Stimulated activated CD4-positive, alpha-beta T cell treated with anti-CD3 and anti-CD28 coated beads, Interleukin-1b, Interleukin-23, amount 100 ng/mL, for 24 hours (primary cell): ENCODE measurements at regions not wholly inside any gene's neighbourhood (a gene's known extent, or its start where the extent isn't known, plus 50 kb on each side); places are given as distances from the start of the nearest gene placed in this dataset.
"Not testable (repeated sequence)": the region's sequence is repeated elsewhere in the genome, so short reads cannot be mapped to it uniquely, and the experiment has no call there.

Experiments
- DNase-seq, 4 experiments: peaks; one replicate each; pipeline ENCODE4 v3.0.0-alpha.2; 2020; ENCODE audit warnings: low read depth in 4 of 4, low spot score in 1 of 4

DNA sequence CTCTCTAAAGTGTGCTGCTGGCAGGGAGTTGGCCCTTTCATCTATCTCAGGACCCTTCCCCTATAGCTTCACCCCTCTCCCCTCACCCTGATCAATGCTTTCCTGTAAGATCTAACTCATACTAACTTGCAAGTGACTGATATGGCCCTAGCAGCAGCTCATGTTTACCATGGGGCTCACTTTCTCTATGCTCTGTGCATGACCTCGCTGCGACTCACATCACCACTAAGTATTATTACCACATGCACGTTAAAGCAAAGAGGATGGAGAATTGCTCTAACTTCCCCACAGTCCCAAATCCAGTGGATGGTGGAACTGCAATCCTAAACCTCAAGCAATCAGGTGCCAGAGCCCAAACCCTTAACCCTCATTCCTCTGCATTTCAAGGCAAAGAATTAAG, 626.6 kb downstream of the MID1IP1 start:
- DNase-seq: peak in 2 of 4 experiments; percentile 10 to 29

DNA sequence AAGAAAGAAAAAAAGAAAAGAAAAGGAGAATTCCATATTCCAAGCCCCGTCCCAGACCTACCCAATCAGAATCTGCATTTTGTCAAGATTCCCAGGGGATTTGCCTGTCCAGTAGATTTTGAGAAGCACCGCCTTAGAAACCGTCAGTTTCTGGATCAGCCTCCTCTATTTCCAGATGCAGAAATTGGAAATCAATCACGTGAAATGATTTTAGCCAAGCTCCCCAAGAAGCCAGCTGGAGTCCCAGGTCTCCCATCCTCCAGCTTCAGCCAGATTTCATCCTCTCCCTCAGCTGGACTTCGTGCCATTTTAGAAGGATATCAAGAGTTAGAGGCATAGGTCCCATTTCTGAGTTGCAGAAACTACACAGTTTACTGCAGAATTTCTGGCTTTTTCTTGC, 629.3 kb downstream of the MID1IP1 start:
- DNase-seq: no peak

DNA sequence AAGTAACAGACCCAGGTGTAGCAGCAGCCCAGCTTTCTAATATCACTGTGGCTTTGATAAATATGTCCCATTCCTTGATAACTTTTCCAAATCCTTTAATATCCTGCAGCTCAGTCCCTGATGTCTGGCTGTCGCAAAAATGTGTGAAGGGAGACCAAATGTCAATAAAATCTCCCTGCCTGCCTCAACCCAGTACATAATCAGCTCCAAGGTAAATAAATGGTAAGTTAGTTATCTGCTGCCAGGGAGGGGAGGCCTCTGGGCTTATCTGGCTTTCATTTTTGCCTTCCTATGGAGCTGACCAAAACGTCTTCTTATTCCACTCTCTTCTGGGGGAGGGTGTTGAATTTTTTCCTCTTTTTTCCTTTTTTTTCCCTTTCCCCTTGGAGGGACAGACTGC, 630.6 kb downstream of the MID1IP1 start:
- no peak for DNase-seq

DNA sequence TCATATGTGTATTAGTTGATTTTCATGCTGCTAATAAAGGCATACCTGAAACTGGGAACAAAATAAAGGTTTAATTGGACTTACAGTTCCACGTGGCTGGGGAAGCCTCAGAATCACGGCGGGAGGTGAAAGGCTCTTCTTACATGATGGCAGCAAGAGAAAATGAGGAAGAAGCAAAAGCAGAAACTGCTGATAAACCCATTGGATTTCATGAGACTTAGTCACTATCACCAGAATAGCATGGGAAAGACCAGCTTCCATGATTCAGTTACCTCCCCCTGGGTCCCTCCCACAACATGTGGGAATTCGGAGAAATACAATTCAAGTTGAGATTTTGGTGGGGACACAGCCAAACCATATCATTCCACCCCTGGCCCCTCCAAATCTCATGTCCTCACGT, 633.4 kb downstream of the MID1IP1 start:
- not testable (repeated sequence) for DNase-seq

DNA sequence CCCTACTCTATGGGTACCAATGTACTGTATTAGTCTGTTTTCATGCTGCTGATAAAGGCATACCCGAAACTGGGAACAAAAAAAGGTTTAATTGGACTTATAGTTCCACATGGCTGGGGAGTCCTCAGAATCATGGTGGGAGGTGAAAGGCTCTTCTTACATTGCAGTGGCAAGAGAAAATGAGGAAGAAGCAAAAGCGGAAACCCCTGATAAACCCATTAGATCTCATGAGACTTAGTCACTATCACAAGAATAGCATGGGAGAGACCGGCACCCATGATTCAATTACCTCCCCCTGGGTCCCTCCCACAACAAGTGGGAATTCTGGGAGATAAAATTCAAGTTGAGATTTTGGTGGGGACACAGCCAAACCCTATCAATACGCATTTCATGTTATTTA, 635.3 kb downstream of the MID1IP1 start:
- DNase-seq: not testable (repeated sequence)

DNA sequence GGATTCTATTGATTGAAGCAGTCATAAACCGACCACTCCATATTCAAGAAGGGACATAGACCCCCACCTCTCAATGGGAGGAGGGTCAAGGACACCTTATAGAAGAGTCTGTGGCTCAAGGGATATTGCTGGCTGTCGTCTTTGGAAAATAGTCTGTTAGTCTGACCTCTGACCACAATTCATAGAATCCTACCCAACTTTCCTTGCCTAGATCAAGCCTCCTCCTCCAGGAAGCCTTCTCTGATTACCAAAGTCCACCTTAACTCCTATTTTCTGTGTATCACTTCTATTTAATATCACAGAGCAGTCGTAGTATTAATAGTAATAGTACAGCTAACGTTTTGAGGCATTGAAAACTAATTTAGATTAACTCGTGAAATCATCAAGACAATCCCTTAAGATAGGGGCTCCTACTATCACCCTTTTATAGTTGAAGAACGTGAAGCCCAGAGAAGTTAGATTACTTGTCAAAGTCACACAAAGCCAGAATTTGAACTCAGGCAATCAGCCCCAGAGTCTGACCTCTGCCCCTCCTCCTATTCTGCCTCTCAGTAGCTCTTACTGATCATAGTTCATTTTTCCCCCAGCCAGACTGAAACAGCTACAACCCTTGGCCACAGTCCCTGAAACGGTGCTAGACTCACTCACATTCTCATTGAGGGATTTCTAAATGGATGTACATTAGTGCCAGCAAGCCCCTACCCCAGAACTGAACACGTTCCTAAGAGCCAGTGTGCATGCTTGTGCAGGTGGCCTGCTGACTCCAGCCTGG, 636.6 kb downstream of the MID1IP1 start:
- no peak for DNase-seq

DNA sequence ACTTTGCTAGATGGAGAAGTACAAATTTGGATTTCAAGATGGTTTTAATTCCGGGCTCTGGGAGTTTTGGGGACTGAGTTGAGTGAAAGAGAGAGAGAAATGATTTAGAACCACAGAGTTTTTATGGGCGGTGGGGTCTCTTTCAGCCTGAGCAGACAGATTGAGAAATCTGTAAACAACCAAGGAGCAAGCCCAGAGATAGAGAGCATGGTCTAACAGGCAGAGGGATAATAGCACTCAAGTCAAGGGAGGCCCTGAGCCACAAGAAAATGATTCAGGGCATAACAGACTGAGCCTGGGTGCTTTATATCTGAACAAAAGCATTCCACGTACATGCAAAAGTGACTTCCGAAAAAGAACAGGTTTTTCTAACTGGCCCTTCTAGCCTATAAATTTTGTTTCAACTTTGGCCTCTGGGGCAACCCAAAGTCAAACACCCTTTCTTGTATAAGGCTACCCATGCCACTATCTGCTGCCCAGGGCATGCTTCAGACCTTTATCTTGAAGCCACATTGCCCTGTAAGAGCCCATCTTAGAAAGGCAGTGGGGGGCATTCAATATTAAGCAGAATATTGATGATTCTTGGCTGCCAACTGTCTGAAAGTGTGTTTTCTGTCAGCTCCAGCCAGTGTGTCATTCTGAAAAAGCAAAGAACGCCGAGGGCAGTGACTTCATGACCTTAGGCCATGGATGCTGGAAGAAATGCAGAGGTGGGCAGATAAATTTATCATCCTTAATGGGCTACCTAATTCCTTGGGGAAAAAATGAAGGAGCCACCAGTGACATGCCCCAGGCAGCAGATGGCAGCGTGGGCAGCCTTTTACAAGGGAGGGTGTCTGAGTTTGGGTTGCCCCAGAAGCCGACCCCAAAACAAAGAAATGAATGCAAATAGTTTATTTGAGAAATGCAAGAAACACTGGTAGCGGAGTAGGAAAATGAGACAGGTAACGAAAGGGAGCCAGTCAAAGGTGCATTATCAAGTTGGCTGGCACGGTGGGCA, 637.6 kb downstream of the MID1IP1 start:
- no peak for DNase-seq

DNA sequence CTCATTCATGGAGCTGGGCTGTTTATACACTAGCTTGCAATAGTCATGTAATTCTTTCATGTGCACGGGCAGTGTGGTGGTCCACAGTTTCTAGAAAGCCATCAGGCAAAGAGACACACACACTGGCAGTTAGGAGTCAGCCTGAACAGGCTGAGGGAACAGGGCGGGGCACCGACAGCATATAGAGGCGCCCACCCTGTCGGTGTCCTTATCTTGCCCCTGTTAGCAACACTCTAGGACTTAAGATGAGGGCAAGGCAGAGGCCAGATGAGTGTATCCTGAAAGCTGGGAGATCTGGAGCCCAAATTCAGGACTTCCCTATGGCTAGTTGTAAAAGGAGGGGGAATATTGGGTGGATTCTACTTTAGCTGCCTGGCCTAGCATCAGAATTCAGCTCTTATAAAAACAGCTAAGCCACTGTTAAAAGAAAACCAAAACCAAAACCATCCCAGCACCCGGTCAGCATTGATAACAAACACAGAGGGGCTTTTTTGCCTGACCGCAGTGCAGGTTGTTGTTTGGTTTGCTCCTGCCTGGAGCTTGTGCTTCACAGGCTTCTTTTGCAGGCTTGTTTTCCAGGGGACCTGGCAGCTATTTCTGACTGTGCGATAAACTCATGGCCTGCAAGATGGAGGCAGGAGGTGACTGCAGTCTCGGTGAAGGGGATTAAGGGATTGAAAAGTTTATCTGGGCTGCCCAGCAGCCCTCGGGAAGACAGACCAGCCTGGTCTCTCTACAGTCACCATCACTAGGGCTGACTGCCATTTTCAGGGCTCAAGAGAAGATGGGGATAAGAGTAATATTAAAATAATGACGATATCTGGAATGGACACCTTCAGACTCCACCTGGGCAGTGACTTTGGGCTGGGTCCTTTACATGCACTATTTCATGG, 638.9 kb downstream of the MID1IP1 start:
- no peak for DNase-seq

DNA sequence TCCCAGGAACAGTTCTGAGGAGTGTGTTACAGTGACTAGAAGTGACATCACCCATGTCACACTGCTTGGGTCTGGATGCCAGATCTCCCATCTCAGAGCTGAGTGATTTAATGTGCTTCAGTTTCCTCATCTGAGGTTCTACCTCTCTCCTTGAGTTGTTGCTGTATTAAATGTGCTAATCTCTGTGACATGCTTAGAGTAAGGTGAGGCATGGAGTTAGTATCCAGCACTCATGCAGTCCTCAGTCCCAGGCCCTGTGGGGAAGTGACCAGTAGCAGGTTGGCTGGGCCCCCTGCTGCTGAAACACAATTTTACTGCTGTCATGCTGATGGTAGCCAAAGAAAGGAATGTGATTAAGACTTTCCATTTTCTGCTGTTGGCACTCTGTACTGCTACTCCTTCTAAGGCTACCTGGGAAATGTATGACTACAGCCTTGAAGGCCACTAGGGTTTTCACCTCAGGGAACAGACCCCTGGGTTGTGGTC, 639.6 kb downstream of the MID1IP1 start:
- no peak for DNase-seq

DNA sequence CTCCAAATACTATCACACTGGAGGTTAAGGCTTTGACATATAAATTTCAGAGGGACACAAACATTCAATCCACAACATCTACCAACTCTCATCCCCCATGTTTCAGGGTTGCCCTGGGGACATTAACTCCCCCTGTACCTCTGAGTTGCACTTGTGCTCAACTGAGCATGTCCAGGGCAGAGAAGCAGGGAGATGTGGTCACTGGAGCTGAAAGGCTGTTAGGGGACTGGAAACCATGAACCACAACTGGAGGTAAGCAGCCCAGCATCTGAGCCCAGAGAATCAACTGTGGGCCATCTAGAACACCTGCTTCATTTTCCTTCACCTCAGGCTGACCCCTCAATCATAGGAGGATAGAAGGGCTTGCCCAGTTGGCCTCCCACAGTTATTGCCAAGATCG, 641.1 kb downstream of the MID1IP1 start:
- DNase-seq: no peak

DNA sequence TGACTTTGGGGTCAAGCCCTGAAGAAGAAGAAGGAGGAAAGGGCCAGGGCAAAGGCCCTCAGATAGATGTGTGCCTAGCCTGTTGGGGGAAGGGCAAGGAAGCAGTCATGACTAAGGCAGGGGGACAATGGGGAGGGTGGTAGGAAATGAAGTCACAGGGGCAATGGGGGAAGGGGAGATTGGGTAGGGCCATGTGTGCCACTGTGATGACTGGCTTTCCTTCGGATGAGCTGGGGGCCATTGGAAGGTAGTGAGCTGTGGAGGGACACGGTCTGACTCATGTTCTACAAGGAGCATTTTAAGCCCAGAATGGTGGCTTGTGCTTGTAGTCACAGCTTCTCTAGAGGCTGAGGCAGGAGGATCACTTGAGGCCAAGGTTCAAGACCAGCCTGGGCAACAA, 642.0 kb downstream of the MID1IP1 start:
- DNase-seq: no peak

DNA sequence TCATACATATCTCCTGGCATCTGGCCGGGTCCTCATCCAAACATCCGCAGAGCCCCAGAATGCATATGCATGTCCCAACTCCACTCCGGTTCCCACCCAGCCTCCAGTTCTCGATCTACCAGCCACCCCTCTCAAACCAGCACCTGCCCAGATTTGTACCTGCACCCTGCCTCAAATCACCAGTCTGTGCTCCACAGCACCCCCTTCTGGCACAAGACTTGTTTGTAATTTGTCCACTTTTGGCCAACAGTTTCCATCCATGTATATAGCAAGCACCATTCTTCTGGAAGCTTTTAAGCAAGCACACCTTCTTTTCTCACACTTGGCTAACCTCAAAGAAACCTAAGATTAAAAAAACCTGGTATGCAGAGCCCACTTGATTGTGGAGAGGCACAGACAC, 644.1 kb downstream of the MID1IP1 start:
- DNase-seq: peak in 3 of 4 experiments; percentile 17 to 27 (median 24)

DNA sequence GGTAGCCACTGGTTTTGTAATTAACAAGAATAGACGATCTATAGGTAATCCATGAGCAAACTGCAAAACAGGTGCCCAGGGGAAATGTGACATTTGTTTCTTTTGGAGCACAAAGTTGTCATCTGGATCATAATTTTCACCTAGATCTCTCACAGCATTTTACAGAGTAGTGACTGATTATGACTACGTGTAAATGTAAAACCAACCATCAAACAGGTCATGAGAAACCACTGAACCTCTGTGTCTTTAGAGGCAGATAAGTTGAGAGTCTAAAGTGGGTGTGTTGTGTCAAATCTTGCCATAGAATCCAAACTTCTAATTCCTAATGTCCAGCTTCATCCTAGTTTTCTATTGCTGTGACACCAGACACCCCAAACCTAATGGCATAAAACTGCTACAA, 648.1 kb downstream of the MID1IP1 start:
- no peak for DNase-seq

DNA sequence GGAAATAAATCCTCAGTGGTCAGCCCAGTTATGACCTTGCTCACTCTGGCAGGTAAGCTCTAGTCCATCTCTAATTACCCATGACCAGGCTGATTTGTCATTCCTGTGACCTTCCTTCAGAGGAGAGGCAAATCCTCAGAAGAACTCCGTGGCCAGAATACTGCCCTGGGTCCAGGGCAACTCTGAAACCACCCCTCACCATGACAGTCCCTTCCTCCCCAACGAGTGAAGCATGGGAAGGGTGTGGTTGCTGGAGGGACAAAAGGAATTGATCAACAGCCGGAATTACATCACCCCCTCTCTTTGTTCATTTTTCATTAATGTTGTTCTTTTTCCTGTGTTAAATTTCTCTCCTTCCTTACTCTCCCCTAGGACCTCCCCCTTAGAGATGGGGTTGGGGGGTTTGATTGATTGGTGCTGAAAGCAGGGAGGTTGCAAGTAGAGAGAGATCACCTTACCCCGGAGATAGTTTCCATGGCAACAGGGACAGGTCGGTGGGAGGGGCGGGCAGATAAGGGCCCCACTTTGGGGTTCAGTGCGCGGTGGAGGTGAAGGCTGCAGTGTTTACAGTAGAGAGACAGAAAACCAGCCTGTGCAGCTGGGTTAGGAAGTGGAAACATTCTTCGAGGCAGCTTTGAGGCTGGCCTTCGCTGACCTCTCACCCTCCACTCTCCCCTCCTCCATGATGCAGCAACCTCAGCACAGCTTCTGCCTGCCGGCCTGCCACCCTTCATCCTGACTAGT, 647.4 kb downstream of the BCOR start:
- DNase-seq: no peak

DNA sequence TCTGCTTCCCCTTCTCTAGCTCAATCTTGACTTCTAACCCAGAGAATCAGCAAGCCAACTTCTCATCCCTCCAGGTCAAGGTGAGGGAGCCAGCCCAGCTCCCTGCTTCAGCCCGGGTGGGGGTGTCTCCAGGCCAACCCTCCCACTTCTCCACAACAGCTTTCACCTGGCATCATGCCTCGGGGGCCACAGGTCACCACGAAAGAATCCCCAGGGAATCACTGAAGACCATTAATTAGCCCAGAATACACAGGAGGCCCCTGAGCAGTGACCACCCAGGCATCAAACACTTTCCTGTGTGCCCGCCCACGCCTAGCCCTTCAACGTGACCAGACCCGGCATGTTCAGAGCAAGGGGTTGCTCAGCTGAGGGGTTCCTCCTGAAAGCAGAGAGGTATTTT, 646.7 kb downstream of the BCOR start:
- DNase-seq: no peak

DNA sequence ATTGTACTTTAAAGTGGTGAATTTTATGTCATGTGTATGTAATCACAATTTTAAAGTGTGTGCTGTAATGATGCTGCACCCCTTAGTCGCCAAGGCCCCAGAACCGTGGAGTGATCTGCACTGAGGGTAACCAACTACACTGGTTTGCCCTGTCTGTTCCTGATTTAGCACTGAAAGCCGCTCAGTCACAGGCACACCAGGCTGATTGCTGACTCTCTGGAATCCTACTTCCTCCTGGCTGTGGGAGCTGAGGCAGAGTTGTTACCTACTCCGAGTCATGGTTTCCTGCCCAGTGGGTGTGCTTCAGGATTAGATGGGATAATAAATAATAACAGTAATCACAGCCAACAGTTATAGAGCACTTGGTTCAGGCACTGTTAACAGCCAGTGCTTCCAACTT, 645.4 kb downstream of the BCOR start:
- no peak for DNase-seq

DNA sequence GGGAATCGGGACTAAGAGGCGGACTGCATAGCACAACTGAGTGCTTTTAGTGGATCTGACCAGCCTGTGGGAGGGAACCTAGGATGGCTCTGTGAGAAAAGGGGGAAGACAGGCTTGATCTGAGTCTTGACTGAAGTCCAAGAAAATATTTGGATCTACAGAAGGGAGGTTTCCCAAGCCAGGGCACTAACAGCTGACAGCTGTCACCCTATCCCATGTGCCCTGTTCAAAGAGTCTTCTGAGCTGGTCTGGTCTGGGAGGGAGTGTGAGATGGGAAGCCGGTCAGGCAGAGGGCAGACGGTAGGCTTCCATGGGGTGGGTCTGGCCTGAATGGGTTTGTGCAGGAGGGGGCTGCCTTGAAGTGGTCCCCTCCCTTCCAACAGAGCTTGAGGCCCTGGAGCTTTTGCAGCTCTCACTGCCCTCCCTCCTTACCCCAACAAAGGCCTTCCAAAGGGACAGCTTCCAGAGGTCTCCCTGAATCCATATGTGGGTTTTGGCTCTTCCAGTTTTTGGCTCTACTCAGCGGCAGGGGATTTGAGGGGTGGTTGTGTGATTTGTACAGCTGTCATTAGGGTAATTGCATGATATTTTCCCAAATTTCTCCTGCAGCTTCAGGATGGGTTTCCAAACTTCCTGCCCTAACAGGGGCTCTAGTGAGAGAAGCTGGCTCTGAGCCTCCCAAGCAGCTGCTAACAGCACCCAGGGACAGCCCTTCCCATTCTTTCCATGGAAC, 643.7 kb downstream of the BCOR start:
- no peak for DNase-seq

DNA sequence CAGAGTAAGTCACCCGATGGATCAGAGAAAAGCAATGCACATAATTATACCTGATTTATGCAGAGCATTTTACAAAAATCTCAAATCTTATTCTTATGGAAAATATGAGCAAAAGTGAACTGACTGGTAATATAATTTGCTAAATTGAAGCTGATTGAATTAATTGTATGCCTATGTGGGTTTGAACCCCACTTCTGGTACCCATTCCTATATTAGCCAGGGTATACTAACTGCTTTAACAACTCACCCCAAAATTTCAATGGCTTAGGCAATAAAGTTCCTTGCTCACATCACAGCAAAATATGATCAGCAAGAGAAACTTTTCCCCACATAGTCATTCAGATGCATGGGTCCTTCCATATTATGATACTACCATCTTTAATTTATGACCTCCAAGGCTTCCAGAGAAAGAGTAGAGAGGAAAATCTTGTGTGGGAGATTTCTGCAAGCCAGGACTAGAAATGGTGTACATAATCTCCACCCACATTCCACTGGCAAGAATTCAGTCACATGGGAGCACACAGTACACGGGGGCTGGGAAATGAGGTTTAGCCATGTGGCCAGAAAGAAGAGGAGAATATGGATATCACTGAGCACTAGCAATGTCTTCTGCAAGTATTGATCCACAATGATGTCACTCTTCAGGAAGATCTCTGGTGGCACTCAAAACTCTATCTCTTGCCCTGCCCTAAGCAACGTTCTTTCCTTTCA, 640.7 kb downstream of the BCOR start:
- no peak for DNase-seq

DNA sequence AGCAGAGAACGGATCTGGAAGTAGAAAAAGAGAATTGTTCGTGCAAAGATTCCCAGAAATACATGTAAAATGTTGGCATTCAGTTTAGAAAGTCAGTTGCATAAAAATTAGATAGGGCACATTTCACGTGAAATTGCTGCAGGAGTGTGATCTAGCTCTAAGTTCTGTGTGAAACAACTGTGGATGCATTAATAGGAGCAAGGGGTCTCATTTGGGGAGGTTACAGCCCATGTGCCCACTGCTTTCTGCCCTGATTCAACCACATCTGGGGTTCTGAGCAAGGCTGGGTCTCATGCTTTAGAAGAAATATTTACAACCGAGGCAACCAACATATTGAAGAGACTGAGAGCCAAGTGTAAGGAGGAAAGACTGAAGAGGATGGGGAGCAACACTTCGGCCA, 639.0 kb downstream of the BCOR start:
- no peak for DNase-seq
